Stimulated activated CD4-positive, alpha-beta T cell treated with anti-CD3 and anti-CD28 coated beads, Interleukin-15, amount 100 ng/mL, for 48 hours (primary cell): ENCODE measurements at regions not wholly inside any gene's neighbourhood (a gene's known extent, or its start where the extent isn't known, plus 50 kb on each side); places are given as distances from the start of the nearest gene placed in this dataset.
A peak's percentile ranks its signal among the peaks of the same experiment; 100 is the strongest.
"Not testable (repeated sequence)": the region's sequence is repeated elsewhere in the genome, so short reads cannot be mapped to it uniquely, and the experiment has no call there.

Source experiments
- DNase-seq, 2 donors: peaks; one replicate each; pipeline ENCODE4 v3.0.0-alpha.2; 2020; ENCODE audit warnings: low read depth in 2 of 2

DNA sequence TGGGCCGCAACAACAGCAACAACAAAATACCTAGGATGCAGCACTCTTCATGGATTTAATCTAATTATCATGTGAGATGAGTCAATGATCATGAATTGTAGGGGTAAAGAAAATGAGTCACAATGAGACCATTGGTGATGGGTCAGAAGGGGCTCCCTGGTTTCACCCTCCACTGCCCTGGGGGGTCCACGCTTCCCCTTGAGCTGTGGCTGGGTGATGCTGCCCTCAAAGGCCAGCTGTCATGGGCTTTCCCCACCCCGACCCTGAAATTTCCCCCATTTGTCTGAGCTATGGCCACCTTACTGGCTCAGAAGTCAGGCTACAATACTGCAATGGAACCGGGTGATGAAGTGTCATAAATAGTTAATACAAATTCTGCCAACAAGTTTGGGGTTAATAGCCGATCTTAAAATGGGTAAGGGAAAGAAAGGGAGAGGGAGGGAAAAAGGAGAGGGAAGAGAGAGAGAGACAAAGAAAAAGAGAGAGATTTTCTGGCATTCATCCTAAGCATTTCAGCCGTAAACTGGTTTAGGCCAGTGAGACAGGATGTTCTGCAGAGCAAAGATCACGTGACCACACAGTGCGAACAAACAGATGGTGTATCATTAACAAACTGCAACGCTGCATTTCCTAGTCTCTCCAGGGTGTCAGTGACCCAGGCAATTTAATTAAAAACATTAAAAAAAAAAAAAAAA lies 143.4 kb upstream of the ERRFI1 start:
- DNase-seq: no peak

DNA sequence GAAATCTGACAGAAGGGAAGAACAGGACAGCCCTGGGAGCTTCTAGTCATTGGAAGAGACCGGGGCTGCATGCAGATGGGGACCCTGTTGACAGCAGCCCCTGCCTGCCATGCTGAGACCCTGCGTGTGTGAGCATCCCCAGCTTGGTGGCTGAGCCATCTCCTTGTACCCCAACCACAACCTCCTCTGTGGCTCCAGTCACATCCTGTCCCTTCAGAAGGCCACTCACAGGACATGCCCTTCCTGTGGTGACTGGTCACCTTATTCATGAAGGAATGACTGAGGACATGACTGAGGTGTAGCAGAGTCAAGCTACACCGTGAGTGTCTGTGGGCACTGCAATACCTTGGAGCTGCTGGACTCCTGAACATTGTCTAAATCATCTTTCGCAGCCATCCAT lies 141.8 kb upstream of the ERRFI1 start:
- no peak for DNase-seq

DNA sequence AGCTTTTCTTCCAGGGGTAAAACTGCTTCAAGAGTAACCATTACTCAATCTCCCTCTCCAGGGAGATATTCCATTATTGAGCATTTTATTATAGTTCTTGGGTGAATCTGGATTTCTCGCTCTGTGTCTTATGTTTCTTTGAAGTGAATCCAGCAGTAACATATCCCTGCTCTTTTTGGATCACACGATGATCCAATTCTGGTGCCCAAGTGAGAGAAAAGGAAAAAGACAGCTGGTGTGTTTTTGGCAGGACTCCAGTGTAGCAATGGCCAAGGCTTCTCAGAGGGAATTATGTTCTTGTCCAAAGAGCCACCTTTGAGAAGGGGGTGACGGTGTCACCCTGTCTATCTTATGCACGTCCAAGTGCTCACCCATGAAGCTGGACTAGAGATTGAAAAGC lies 140.3 kb upstream of the ERRFI1 start:
- no peak for DNase-seq

DNA sequence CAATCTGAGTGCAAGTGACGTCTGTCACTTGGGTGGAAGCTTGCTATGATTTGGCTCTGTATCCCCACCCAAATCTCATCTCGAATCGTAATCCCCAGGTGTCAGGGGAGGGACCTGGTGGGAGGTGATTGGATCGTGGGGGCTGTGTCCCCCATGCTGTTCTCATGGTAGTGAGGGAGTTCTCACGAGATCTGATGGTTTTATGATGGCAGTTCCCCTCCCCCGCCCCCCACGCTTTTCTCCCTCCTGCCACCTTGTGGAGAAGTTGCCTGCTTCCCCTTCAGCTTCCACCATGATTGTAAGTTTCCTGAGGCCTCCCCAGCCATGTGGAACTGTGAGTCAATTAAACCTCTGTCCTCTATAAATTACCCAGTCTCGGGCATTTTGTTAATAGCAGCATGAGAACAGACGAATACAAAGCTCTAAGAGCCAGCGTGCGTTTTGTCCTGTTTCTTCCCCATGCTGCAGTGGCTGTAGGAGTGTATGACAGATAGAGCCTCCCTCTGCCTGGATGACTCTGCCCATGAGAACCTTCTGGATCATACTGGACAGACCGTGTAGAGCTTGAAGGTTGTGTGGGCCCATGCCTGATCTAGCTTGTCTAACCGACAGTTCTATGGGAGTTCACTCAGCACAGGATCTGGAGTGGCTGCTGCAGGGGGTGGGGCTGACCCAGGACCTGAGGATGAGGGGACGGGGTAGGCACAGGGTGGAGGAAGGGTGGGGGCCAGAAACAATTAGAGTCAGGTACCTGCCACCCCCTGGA lies 139.7 kb upstream of the ERRFI1 start:
- DNase-seq: no peak

DNA sequence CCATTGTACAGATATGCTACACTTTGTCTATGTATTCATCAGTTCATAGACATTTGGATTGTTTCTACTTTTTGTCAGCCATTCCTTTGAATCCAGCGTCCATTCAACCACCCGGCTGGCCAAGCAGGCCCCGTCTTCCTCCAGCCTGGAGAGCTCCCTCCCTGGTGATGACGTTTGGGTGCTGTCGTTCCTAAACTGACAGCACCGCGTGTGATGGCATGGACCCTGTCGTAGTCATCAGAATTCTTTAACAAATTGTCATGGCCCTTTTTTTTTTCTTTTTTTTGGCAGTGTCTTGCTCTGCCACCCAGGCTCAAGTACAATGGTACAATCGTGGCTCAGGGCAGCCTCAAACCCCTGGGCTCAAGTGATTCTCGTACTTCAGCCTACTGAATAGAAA lies 138.6 kb upstream of the ERRFI1 start:
- DNase-seq: no peak

DNA sequence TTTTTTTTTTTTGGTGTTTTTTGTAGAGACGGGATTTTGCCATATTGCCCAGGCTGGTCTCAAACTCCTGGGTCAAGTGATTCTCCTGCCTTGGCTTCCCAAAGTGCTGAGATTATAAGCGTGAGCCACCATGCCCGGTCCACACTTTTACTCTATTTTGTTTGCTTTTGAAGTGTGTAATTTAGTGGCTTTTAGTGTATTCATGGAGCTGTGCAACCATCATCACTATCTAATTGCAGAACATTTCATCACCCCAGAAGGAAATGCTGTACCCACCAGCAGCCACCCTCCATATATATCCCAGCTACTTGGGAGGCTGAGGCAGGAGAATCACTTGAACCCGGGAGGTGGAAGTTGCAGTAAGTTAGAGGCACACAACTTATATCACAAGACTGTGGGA lies 136.9 kb upstream of the ERRFI1 start:
- DNase-seq: no peak

DNA sequence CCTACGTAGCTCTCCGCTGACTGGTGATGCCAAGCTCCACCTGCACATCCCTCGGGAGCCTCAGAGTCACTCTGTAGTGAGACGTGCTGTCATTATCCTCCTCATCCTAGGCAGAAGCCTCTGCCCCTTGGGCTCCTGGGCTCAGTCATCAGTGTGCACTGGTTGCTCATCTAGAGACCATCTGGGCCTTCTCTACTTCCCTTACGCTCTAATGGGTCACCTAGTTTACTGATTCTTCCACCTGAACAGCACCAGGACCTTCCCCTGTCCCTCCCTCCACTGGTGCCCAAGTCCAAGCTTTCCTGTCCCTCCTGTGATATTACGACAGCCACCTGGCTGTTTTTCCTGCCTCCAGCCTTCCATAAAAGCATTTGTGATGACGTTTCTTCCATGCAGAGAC lies 136.1 kb upstream of the ERRFI1 start:
- no peak for DNase-seq

DNA sequence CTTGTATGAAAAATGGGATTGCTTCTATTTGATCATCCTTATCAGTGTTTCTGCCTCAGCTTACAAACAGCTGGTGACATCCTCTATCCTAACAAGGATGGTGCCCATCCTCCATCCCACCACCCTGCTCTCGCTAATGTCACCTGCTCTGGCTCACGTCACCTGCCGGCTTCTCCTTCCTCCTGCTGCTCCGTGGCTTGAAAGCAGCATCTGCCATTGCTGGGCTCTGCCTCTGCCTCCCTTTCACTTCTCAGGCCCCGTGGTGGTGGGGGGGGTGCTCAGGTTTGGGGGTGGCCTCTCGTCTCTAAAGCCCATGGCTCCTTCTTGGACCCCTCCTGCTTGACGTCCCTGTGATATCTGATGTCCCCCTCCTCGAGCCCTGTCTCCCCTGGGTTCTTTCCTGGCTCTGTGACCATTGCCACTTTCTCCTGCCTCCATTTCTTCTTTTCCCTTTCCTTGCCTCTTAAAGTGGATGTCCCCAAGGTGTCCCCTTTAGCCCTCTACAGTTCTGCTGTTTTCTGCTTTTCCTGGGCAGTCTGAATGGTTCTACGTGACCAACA lies 135.5 kb upstream of the ERRFI1 start:
- no peak for DNase-seq

DNA sequence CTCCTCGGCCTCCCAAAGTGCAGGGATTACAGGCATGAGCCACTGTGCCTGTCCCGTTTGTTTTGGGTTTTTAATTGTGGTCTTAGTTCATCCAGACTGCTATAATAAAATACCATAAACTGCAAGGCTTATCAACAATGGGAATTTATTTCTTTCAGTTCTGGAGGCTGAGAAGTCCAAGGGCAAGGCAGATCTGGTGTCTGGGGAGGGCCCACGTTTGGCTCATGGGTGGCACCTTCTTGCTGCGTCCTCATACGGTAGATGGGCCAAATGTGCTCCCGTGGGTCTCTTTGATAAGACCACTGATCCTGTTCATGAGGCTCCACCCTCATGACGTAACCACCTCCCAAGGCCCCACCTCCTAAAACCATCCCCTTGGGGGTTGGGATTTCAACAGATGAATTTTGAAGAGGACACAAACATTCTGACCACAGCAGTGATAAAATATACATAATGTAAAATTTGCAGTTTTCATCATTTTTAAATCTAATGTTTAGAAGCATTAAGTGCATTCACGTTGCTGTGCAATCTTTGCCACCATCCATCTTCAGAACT lies 133.4 kb upstream of the ERRFI1 start:
- no peak for DNase-seq

DNA sequence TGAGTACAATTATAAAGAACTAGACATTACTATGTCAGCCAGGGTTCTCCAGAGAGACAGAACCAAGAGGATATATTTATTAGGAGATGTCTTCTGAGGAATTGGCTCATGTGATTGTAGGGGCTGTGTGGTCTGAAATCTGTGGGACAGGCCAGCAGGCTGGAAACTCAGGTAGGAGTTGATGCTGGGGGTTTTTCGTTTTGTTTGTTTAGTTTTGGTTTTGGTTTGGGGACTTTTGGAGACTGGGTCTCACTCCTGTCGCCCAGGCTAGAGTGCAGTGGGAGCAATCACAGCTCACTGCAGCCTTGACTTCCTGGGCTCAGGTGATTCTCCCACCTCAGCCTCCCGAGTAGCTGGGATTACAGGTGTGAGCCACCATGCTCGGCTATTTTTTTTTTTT lies 132.9 kb upstream of the ERRFI1 start:
- DNase-seq: no peak

DNA sequence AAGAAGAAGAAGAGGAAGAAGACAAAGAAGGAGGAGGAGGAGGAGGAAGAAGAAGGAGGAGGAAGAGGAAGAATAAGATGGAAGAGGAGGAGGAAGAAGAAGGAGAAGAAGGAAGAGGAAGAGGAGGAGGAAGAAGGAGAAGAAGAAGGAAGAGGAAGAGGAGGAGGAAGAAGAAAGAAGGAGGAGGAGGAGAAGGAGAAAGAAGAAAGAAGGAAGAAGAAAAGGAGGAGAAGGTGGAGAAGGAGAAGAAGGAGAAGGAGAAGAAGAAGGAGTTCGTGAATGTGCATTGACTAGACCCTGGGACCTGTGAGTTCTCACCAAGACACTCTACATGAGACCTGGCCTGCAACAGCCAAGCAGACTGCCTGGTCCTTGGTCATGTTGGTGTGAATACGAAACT lies 131.7 kb upstream of the ERRFI1 start:
- DNase-seq: no peak

DNA sequence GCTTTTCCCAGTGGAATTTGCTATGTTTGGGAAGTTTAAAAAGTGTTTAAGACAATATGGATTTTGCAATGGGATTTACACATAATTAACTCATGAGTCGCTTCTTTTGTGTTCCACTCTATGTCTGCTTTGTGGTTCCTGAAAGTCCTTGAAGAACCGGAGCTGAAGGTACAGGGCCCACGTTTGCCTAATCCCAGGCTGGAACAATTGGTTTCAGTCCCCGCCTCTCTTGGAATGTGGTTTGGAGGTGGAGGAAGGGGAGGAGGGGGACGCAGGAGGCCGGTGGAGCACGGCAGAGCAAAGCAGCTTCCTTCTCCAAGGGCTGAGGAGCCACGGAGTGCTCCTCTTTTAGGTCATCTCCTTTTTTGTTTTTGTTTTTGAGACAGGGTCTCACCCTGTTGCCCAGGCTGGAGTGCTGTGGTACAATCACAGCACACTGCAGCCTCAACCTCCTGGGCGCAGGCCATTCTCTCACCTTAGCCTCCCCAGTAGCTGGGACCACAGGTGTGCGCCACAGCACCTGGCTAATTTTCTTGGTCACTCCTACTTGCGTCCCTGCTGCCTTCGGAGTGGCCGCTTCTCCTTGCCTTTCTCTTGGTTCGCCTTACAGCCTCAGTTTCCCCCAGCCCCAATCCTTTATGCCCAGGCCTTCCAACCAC lies 129.5 kb upstream of the ERRFI1 start:
- no peak for DNase-seq

DNA sequence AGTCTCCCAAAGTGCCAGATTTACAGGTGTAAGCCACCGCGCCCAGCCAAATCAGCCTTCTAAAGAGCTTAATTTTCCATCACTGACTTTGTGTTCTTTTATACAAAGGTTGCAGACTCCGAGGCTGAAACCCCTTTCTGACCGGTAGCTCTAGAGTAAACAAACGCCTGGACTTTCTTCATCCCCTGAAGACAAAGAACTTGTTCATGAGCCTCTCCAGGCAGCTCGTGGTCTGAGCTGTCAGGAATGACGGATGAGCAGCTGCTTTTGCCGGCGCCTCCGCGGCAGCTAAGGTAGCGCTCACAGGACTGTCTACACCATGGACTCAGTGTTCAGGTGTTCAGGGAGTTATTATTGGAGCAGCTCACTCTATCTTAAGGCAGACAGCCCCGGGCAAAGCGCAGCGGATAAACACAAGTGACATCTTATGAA lies 128.5 kb upstream of the ERRFI1 start:
- no peak for DNase-seq

DNA sequence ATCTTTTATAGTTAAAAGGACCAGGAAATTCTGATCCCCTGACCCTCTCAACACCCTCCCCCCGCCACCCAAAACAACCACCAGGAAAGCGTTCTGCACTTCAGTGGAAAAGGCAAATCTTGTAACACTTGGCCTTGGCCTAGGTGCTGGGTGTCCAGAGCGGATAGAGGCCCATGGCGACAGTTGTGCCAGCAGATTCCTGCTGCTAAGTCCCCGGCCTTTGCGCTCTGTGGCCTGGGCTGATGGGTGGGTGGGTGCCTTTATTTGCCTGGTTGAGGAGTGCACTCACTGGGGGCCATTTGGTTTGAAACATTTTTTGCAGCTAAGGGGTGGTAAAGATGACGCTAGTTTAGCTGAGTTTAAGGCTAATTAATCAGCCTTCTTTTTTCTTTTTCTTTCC lies 127.9 kb upstream of the ERRFI1 start:
- DNase-seq: no peak

DNA sequence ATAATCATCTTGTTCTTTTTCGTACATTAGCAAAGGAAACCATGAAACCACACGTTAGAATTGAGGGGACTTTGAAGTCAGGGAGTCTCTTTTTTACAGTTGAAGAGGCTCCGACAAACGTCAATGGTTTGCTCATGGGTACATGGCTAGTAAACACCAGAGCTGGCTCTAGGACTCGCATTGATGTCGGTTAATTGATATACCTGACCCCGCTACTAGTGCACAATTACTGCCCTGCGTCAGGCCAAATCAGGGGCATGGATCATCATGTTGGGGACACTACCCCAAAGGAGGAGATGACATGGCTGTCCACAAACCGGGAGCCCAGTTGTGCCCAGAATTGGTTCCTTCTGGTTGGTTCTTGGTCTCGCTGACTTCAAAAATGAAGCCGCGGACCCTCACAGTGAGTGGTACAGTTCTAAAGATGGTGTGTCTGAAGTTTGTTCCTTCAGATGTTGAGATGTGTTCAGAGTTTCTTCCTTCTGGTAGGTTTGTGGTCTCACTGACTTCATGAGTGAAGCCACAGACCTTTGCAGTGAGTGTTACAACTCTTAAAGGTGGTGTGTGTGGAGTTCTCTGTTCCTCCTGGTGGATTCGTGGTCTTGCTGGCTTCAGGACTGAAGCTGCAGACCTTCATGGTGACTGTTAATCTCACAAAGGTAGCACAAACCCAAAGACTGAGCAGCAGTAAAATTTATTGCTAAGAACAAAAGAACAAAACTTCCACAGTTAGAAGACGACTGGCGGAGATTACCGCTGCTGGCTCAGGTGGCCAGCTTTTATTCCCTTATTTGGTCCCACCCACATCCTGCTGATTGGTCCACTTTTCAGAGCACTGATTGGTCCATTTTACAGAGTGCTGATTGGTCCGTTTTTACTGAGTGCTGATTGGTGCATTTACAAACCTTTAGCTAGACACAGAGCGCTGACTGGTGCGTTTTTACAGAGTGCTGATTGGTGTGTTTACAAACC lies 126.9 kb upstream of the ERRFI1 start:
- DNase-seq: peak in 1 of 2 donors; percentile 36

DNA sequence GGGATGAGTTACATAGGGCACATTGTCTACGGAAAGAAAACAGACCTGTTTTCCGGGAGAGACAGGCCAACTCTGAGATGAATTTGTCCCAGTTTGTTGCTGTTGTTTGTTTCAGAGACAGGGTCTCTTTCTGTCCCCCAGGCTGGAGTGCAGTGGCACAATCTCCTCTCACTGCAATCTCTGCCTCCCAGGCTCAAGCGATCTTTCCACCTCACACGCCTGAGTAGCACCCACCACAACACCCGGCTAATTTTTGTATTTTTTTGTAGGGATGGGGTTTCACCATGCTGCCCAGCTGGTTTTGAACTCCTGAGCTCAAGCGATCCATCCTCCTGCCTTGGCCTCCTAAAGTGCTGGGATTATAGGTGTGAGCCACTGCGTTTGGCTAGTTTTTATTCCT lies 125.5 kb upstream of the ERRFI1 start:
- DNase-seq: no peak

DNA sequence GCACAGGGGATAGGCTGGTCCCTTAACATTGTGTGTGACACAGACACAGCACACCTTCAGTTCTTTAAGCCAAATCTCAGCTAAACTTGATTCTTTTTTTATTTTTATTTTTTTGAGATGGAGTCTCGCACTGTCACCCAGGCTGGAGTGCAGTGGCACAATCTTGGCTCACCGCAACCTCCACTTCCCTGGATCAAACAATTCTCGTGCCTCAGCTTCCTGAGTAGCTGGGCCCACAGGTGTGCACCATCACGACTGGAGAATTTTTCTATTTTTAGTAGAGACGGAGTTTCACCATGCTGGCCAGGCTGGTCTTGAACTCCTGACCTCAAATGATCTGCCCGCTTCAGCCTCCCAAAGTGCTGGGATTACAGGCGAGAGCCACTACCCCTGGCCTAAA lies 123.6 kb upstream of the ERRFI1 start:
- not testable (repeated sequence) for DNase-seq

DNA sequence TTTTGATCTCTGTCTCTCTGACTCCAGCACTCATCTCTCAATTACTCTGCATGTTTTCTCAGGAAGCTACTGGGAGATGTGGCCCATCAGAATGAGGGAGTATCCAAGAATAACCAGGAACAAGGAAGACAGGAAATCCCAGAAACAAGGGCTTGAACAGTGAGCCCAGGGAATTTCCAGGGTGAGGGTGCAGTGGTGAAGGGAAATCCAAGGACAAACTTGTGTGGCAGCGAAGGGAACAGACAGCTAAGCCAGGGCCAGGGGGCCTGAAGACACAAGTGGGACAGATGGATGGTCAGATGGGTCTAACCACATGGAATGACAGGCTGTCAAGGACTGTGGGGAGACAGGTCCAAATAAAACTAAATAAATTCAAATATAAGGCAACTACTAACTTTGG lies 121.8 kb upstream of the ERRFI1 start:
- DNase-seq: no peak

DNA sequence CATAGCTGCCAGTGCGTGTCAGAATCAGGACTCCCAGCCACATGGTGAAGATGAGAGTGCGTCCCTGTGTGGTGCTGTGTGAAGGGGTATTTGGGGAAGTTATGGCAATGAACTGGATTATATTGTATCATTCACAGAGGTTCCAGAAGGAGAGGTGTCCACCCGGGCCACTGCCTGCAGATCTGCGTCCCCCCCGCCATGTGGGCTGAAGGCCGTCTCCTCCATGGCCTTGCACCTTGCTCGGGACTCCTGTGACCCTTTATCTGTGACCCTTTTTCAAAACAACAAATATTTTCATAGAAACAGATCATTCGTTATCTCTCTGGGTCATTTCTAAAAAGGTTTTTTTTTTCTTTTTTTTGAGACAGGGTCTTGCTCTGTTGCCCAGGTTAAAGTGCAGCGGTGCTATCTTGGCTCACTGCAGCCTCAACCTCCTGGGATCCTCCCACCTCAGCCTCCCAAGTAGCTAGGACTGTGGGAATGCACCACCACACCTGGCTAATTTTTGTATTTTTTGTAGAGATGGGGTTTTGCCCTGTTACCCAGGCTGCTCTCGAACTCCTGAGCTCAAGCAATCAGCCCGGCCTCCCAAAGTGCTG lies 120.2 kb upstream of the ERRFI1 start:
- DNase-seq: no peak

DNA sequence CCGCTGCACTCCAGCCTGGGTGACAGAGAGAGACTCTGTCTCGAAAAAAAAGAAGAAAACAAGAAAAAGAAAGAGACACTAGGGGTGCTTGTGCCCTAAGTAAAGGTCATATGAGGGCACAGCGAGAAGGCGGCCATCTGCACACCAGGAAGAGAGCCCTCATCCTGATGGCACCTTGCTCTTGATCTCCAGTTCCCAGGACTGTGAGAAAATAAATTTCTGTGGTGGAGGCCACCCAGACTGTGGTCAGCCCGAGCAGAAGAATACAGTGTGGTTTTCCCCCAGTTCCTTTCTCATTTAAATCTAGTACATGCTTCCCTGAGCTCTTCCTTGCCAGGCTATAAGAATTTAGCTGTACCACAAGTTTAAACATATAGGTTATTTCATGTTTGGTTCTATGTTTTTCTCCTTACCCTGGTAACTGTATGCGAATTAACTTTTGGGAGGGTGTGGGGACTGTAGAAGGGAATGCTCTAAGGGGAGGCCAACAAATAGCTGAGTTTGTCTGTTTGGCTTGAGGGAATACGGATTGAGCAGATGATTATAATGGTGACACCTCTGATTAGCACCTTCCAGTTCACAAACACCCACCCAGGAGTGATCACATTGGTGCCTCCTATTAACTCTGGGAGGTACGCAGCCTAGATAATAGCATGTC lies 119.6 kb upstream of the ERRFI1 start:
- no peak for DNase-seq
